ENCODE measurements at regions not wholly inside any gene's neighbourhood (a gene's known extent, or its start where the extent isn't known, plus 50 kb on each side); places are given as distances from the start of the nearest gene placed in this dataset.

GRCh38 chr13:39279077-39279476 lies 240.8 kb downstream of the NHLRC3 start:
- no peak for DNase-seq (ENCODE audit: extremely low read depth in 1 of 2, low read depth in 1 of 2)

- no peak for DNase-seq (ENCODE audit: extremely low read depth in 1 of 2, low read depth in 1 of 2)
Observed at GRCh38 chr13:39281539-39282150, 243.4 kb downstream of the NHLRC3 start.

GRCh38 chr13:39282400-39282972 lies 244.2 kb downstream of the NHLRC3 start:
- no peak for DNase-seq (ENCODE audit: extremely low read depth in 1 of 2, low read depth in 1 of 2)

GRCh38 chr13:39283072-39283471 lies 244.8 kb downstream of the NHLRC3 start:
- DNase-seq (ENCODE audit: extremely low read depth in 1 of 2, low read depth in 1 of 2) = no peak

- no peak for DNase-seq (ENCODE audit: extremely low read depth in 1 of 2, low read depth in 1 of 2)
Observed at GRCh38 chr13:39284801-39285388, 246.6 kb downstream of the NHLRC3 start.
